ENCODE measurements at regions not wholly inside any gene's neighbourhood (a gene's known extent, or its start where the extent isn't known, plus 50 kb on each side); places are given as distances from the start of the nearest gene placed in this dataset.

- TF ChIP-seq, protein P1, sequence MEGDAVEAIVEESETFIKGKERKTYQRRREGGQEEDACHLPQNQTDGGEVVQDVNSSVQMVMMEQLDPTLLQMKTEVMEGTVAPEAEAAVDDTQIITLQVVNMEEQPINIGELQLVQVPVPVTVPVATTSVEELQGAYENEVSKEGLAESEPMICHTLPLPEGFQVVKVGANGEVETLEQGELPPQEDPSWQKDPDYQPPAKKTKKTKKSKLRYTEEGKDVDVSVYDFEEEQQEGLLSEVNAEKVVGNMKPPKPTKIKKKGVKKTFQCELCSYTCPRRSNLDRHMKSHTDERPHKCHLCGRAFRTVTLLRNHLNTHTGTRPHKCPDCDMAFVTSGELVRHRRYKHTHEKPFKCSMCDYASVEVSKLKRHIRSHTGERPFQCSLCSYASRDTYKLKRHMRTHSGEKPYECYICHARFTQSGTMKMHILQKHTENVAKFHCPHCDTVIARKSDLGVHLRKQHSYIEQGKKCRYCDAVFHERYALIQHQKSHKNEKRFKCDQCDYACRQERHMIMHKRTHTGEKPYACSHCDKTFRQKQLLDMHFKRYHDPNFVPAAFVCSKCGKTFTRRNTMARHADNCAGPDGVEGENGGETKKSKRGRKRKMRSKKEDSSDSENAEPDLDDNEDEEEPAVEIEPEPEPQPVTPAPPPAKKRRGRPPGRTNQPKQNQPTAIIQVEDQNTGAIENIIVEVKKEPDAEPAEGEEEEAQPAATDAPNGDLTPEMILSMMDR (IDR thresholded peaks at IDR 0.05; ENCODE audit: low read depth, low read length), result no peak
- TF ChIP-seq POLR2A (IDR thresholded peaks at IDR 0.05; ENCODE audit: extremely low read depth, insufficient read length), result no peak
- TF ChIP-seq MAX (IDR thresholded peaks at IDR 0.05; ENCODE audit: low read depth, low read length), result no peak
- TF ChIP-seq MYC (IDR thresholded peaks at IDR 0.05; ENCODE audit: low read depth, low read length), result no peak
These were observed 354.0 kb upstream of the ADAMTS5 start for GRCh38 chr21:27320868-27321267.

All from NB4 (cell line).